CD4-positive, alpha-beta T cell treated with Interferon alpha-2 for 1 hour (primary cell): ENCODE measurements at regions not wholly inside any gene's neighbourhood (a gene's known extent, or its start where the extent isn't known, plus 50 kb on each side); places are given as distances from the start of the nearest gene placed in this dataset.
"Not testable (repeated sequence)": the region's sequence is repeated elsewhere in the genome, so short reads cannot be mapped to it uniquely, and the experiment has no call there.

Experiments
- DNase-seq, 2 donors: peaks; one replicate each; pipeline ENCODE4 v3.0.0-alpha.2; 2020 to 2022

GRCh38 chr14:43532825-43533416, 974.2 kb downstream of the FSCB start:
- DNase-seq, result no peak

- DNase-seq, result no peak
Observed at GRCh38 chr14:43528321-43528720, 978.8 kb downstream of the FSCB start.

GRCh38 chr14:43525658-43526057, 981.4 kb downstream of the FSCB start:
- no peak for DNase-seq

- DNase-seq, result no peak
Observed at GRCh38 chr14:43522901-43523300, 984.2 kb downstream of the FSCB start.

- no peak for DNase-seq
Observed at GRCh38 chr14:43522191-43522590, 984.9 kb downstream of the FSCB start.

- DNase-seq, result no peak
Observed at GRCh38 chr14:43503508-43503907, 1003.6 kb downstream of the FSCB start.

GRCh38 chr14:43492359-43492758, 1014.7 kb downstream of the FSCB start:
- DNase-seq, result not testable (repeated sequence)

GRCh38 chr14:43483415-43483814, 1023.7 kb downstream of the FSCB start:
- DNase-seq, result no peak

- no peak for DNase-seq
Observed at GRCh38 chr14:43481864-43482263, 1025.2 kb downstream of the FSCB start.

GRCh38 chr14:43480976-43481375, 1026.1 kb downstream of the FSCB start:
- DNase-seq, result no peak

GRCh38 chr14:43479596-43480195, 1027.4 kb downstream of the FSCB start:
- DNase-seq, result no peak

GRCh38 chr14:43476822-43477221, 1030.3 kb downstream of the FSCB start:
- no peak for DNase-seq

- no peak for DNase-seq
Observed at GRCh38 chr14:43475757-43476156, 1031.3 kb downstream of the FSCB start.

- DNase-seq, result no peak
Observed at GRCh38 chr14:43471595-43471994, 1035.5 kb downstream of the FSCB start.

- no peak for DNase-seq
Observed at GRCh38 chr14:43464968-43465367, 1042.1 kb downstream of the FSCB start.

GRCh38 chr14:43449291-43449690, 1057.8 kb downstream of the FSCB start:
- no peak for DNase-seq

- DNase-seq, result no peak
Observed at GRCh38 chr14:43438056-43438455, 1069.0 kb downstream of the FSCB start.

GRCh38 chr14:43418324-43418723, 1088.8 kb downstream of the FSCB start:
- DNase-seq, result no peak

GRCh38 chr14:43413084-43413483, 1094.0 kb downstream of the FSCB start:
- no peak for DNase-seq

GRCh38 chr14:43411841-43412240, 1095.2 kb downstream of the FSCB start:
- DNase-seq, result no peak

GRCh38 chr14:43410631-43411030, 1096.5 kb downstream of the FSCB start:
- no peak for DNase-seq

- no peak for DNase-seq
Observed at GRCh38 chr14:43408472-43408871, 1098.6 kb downstream of the FSCB start.

- DNase-seq, result no peak
Observed at GRCh38 chr14:43407706-43408105, 1099.4 kb downstream of the FSCB start.

GRCh38 chr14:43406931-43407330, 1100.2 kb downstream of the FSCB start:
- DNase-seq, result no peak

- DNase-seq, result no peak
Observed at GRCh38 chr14:43399289-43399688, 1107.8 kb downstream of the FSCB start.
